C4-2B (cell line): ENCODE measurements at regions not wholly inside any gene's neighbourhood (a gene's known extent, or its start where the extent isn't known, plus 50 kb on each side); places are given as distances from the start of the nearest gene placed in this dataset.

Experiments
- CTCF ChIP-seq: fragments of 450-650 bp; conservative IDR thresholded peaks from 2 replicates; pipeline ENCODE4 v1.5.1; 2017; ENCODE audit warnings: mild to moderate bottlenecking
- ZFX ChIP-seq: fragments of 450-650 bp; IDR thresholded peaks from 2 replicates; pipeline ENCODE4 v1.6.1; 2017

- TF ChIP-seq ZFX (no peak), CTCF (no peak)
These were observed 68.2 kb upstream of the ANO3 start for GRCh38 chr11:26263769-26264168.
